Glutamatergic neuron (in vitro differentiated cells): ENCODE measurements at regions not wholly inside any gene's neighbourhood (a gene's known extent, or its start where the extent isn't known, plus 50 kb on each side); places are given as distances from the start of the nearest gene placed in this dataset.

ENCODE experiments used
- DNase-seq: peaks from one replicate; pipeline ENCODE4 v3.0.0; 2022
- H3K27ac Mint-ChIP-seq: one replicate; pipeline ENCODE4 v1.8.0; 2020; ENCODE audit warnings: mild to moderate bottlenecking, mixed read lengths, inconsistent platforms; ENCODE audit not compliant: unreplicated experiment
- H3K27me3 Mint-ChIP-seq: one replicate; pipeline ENCODE4 v1.8.0; 2020; ENCODE audit warnings: mild to moderate bottlenecking, moderate library complexity, mixed read lengths, inconsistent platforms; ENCODE audit not compliant: unreplicated experiment
- H3K36me3 Mint-ChIP-seq: one replicate; pipeline ENCODE4 v1.8.0; 2020; ENCODE audit warnings: mild to moderate bottlenecking, mixed read lengths, inconsistent platforms; ENCODE audit not compliant: unreplicated experiment
- H3K4me1 Mint-ChIP-seq: one replicate; pipeline ENCODE4 v1.8.0; 2020; ENCODE audit warnings: mild to moderate bottlenecking, low read depth, mixed read lengths, inconsistent platforms; ENCODE audit not compliant: unreplicated experiment
- H3K4me3 Mint-ChIP-seq: one replicate; pipeline ENCODE4 v1.8.0; 2020; ENCODE audit warnings: mild to moderate bottlenecking, mixed read lengths, inconsistent platforms; ENCODE audit not compliant: unreplicated experiment
- H3K9me3 Mint-ChIP-seq: one replicate; pipeline ENCODE4 v1.8.0; 2020; ENCODE audit warnings: mild to moderate bottlenecking, moderate library complexity, mixed read lengths, inconsistent platforms; ENCODE audit not compliant: unreplicated experiment
- TF ChIP-seq, protein P1 (sequence below): fragments of 200-600 bp; sonication (generic); IDR thresholded peaks from one replicate; pipeline ENCODE4 v1.5.0; 2021; ENCODE audit not compliant: partially characterized antibody, unreplicated experiment

DNA sequence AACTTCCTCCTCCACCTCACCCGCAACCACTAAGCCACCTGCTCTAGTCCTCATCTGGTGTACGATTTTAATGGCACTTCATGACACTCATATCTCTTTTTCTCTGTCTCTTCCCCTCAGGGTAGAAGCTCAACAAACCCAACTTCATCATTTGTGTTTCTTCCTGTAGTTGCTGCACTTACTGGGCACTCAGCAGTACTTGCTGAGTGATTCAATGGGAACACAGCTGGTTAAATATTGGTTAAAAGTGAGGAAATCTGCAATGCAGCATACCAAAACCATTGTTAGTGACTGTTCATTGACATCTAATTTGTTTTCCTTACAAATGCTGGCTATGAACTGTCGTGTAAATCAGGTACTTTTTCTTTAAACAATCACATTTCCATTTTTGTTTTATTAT, 541.1 kb upstream of the PRMT6 start:
- TF ChIP-seq, protein P1, sequence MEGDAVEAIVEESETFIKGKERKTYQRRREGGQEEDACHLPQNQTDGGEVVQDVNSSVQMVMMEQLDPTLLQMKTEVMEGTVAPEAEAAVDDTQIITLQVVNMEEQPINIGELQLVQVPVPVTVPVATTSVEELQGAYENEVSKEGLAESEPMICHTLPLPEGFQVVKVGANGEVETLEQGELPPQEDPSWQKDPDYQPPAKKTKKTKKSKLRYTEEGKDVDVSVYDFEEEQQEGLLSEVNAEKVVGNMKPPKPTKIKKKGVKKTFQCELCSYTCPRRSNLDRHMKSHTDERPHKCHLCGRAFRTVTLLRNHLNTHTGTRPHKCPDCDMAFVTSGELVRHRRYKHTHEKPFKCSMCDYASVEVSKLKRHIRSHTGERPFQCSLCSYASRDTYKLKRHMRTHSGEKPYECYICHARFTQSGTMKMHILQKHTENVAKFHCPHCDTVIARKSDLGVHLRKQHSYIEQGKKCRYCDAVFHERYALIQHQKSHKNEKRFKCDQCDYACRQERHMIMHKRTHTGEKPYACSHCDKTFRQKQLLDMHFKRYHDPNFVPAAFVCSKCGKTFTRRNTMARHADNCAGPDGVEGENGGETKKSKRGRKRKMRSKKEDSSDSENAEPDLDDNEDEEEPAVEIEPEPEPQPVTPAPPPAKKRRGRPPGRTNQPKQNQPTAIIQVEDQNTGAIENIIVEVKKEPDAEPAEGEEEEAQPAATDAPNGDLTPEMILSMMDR = no peak
- DNase-seq = no peak
- Mint-ChIP-seq H3K4me3 (no peak overlapping the region), H3K9me3 (no peaks in the 10 kb centered on the region), H3K27ac (no peak overlapping the region), H3K36me3 (no peaks in the 10 kb centered on the region), H3K27me3 (peaks cover 2% of the 10 kb centered on the region), H3K4me1 (no peaks in the 10 kb centered on the region)

DNA sequence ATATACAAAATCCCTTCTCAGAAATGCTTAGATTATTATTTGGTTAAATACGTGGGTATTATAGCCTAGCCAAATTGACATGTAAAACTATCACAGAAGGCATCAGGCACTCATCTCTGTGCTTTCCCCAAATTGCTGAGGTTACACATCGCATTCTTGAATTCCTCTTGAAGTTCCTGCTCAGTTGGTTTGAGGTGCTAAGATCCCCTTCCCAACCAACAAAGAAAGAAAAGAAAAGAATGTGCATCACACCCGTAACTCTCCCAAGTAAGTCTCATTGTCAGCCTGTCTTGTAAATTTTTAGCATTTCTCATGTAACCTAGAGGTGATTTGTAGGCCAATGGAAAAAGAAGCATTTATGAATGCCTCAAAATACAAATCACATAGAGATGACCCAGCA, 539.2 kb upstream of the PRMT6 start:
- H3K36me3 Mint-ChIP-seq = no peaks in the 10 kb centered on the region
- H3K4me1 Mint-ChIP-seq = no peaks in the 10 kb centered on the region
- no peak for DNase-seq
- H3K27ac Mint-ChIP-seq = no peak overlapping the region
- H3K27me3 Mint-ChIP-seq = peaks cover 2% of the 10 kb centered on the region
- no peaks in the 10 kb centered on the region for H3K9me3 Mint-ChIP-seq
- no peak overlapping the region for H3K4me3 Mint-ChIP-seq
- TF ChIP-seq, protein P1 = no peak

DNA sequence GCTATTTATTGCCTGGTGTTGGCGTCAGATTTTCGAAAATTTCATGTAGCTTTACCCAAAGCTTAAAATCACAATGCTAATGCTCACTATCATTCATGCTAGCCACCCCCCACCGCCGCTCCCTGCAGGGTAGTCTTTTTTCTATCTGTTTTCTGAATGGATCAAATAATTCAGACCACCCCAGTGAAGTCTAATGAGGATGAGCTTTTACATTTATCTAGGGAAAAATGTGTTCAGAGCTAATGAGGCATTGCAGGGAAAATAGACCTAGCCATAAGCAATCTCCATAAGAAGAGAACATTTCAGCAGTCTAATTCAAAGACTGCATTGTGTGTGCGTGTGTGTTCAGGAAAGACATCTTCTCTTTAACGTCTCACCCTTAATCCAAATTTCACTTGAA, 533.0 kb upstream of the PRMT6 start:
- TF ChIP-seq, protein P1 = no peak
- Mint-ChIP-seq H3K27ac (no peak overlapping the region), H3K27me3 (peaks cover 2% of the 10 kb centered on the region), H3K36me3 (no peaks in the 10 kb centered on the region), H3K4me3 (no peak overlapping the region), H3K4me1 (no peaks in the 10 kb centered on the region), H3K9me3 (no peaks in the 10 kb centered on the region)
- no peak for DNase-seq

DNA sequence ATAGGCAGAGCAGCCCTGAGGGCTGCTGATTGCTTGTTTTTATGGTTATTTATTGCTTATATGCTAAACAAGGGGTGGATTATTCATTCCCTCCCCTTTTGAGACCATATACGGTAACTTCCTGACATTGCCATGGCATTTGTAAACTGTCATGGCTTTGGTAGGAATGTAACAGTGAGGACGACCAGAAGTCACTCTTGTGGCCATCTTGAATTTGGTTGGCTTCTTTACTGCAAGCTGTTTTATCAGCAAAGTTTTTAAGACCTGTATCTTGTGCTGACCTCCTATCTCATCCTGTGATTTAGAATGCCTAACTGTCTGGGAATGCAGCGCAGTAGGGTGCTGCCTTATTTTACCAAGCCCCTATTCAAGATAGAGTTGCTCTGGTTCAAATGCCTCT, 531.8 kb upstream of the PRMT6 start:
- TF ChIP-seq, protein P1 = no peak
- no peak for DNase-seq
- Mint-ChIP-seq H3K9me3 (no peaks in the 10 kb centered on the region), H3K4me3 (no peak overlapping the region), H3K4me1 (no peaks in the 10 kb centered on the region), H3K27me3 (no peaks in the 10 kb centered on the region), H3K27ac (no peak overlapping the region), H3K36me3 (no peaks in the 10 kb centered on the region)

DNA sequence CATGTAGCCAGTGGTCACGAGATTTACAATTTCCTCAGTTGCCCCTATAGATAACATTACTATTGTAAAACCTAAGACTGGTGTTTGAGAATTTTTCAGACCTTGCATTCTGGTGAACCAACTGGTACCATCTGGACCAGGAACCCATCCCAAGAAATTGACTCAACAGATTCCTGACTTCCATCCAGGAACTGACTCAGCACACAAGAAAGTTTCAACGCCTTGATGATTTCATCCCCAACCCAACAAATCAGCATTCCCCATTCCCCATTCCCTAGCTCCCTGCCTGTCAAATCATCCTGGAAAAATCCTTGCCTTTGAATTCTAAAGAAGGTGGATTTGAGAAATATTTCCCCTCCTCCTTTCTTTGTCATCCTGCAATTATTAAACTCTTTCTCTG, 529.8 kb upstream of the PRMT6 start:
- no peaks in the 10 kb centered on the region for H3K27me3 Mint-ChIP-seq
- no peak overlapping the region for H3K4me3 Mint-ChIP-seq
- no peaks in the 10 kb centered on the region for H3K36me3 Mint-ChIP-seq
- no peak for DNase-seq
- H3K27ac Mint-ChIP-seq = no peak overlapping the region
- TF ChIP-seq, protein P1 = no peak
- no peaks in the 10 kb centered on the region for H3K4me1 Mint-ChIP-seq
- no peaks in the 10 kb centered on the region for H3K9me3 Mint-ChIP-seq
